Skeletal muscle cell (primary cell): ENCODE measurements at regions not wholly inside any gene's neighbourhood (a gene's known extent, or its start where the extent isn't known, plus 50 kb on each side); places are given as distances from the start of the nearest gene placed in this dataset.

Experiments used
- DNase-seq: peaks from one replicate; pipeline ENCODE4 v3.0.0-alpha.2; 2010; ENCODE audit warnings: low read depth
- H3K4me3 ChIP-seq: 2 replicates; pipeline ENCODE4 v1.5.1; 2011; ENCODE audit warnings: low read depth, mild to moderate bottlenecking, control low read depth, low read length, moderate library complexity

DNA sequence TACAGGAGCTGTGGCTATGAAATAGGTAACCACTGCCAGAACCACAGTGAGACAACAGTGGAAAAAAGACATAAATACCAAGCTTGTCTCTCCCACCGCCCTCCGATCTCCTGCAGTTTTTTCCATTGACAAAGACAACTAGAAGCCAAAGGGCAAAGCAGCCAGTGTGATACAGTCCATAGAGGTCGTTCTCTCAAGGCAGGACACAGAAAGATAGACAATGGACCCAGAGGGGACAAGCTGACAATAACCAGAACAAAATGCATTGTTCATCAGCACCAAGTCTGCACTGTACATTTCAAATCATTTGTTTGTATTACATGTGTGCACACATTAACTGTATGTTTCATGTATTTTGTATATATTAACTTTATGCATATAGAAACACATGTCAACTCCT is 233.0 kb upstream of the NOL4 start:
- no peak for DNase-seq

GRCh38 chr18:34458410-34458977 is 233.8 kb upstream of the NOL4 start:
- DNase-seq: no peak
- no peak overlapping the region for H3K4me3 ChIP-seq

More for the DNA sequence above, 233.0 kb upstream of the NOL4 start:
- no peak overlapping the region for H3K4me3 ChIP-seq

- no peak for DNase-seq
- H3K4me3 ChIP-seq: no peak overlapping the region
These were observed 236.6 kb upstream of the NOL4 start for GRCh38 chr18:34461266-34461665.

GRCh38 chr18:34467058-34467457 is 242.3 kb upstream of the NOL4 start:
- no peak for DNase-seq
- no peak overlapping the region for H3K4me3 ChIP-seq

- no peak overlapping the region for H3K4me3 ChIP-seq
- no peak for DNase-seq
These were observed 229.9 kb upstream of the DTNA start for GRCh38 chr18:34480162-34480700.

GRCh38 chr18:34482204-34482603 is 227.9 kb upstream of the DTNA start:
- H3K4me3 ChIP-seq: no peak overlapping the region
- DNase-seq: no peak

DNA sequence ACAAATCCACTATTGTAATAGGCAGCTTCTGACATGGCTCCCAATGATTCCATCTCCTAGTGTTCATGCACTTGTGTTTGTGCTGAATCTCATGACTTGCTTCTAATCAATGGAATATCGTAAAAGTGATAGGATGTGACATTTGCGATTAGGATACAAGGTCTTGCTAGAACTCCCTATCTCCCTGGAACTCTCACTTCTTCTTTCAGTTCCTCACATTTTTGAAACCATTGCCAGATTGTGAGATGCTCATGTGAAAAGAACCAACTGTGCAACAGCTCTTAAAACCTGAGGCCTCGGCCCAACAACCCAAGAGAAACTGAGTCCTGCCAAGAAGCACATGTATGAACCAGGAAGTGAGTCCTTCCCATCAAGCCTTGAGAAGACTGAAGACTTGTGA is 226.9 kb upstream of the DTNA start:
- DNase-seq: no peak
- H3K4me3 ChIP-seq: no peak overlapping the region

DNA sequence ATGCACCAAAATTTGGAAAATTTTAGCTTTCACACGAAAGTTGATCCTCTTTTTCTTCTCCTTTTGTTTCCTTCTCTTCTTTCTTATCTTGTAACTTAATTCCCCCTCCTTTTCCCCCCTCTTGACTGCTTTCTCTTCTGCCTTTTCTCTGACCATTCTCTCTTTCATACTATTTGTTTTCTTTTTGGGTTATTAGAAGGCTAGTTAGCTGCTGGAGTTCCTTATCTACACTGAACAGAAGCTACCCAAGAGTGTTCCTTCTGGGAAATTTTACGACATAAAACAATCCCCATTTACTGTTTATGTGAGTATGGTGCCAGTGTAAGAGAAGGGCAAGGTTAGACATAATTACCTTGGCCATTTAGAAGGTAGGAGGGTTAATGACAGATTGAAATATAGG is 218.4 kb upstream of the DTNA start:
- H3K4me3 ChIP-seq: no peak overlapping the region
- no peak for DNase-seq

DNA sequence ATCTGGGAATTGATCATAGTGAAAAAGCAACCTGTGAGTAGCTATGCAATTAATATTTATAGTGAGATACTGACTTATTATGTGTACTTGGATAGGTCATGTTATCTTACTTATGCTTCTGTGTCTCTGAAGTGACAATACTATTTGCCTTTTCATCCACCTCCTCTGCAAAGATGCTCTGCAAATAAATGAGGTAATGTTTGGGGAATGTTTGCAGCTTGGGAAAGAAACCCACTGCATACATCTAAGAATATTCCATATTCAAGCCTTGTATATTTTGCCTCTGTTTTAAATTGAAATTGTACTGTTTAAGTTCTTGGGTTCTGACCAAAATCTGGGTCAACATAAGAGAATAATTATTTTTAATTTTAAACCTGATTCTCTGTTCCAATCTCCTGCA is 217.4 kb upstream of the DTNA start:
- no peak for DNase-seq

DNA sequence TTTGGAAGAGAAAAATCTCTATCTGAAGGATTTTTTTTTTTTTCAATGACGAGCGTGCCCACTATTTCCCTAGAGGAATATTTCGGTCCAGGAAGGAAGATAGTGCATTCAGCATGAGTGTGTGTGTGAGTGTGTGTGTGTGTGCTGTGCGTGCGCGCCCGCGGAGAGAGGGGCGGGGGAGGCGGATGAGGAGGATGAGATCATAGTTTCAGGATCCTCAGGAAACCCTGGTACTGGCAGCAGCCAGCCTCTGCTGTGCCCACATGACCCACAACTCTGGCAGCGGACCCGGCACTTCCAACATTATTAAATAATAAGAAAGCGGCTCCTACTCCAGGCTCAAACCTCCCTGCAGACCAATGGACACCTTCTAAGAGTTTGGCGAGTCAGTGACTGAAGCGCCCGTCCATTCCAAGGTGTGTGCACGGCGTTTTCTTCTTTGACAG is 217.0 kb upstream of the DTNA start:
- peak; percentile 72 for DNase-seq
- H3K4me3 ChIP-seq: peak overlapping the region; percentile 62

More for the DNA sequence above, 217.4 kb upstream of the DTNA start:
- peak overlapping the region; percentile 62 for H3K4me3 ChIP-seq

DNA sequence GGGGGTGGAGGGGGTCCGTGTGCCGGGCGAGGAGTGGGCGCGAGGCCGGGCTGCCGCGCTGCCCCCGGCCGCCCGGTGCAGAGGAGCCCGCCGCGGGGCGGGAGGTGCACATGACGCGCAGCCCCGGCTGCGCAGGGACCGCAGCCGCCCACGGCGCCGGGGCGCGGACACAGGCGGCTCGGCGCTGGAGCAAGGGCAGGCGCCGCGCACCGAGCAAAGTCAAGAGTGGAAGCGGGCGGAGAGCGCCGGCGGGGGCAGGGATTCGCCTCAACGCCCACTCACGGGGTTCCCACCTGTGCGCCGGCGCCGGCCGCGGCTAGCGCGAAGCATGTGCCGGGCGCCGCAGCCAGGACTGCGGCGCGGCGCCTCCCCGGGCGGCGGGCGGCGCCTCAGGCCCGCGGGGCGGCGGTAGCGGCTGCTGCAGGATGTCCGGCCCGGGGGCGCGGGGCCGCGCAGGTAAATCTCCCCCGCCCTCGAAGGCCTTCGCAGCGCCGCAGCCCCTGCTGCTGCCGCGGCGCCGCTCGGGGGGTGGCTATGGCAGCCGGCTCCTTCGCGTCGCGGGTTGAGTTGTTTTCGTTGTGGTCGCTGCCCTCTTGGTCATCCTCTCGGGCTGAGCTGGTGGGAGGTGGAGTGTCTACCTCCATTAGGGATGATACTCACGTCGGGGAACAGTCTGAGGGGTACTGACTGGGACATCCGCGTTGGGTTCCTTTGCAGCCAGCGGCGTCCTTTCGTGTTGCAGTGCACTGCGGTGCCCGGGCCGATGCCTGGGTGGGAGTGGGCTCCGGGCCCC is 216.3 kb upstream of the DTNA start:
- DNase-seq: no peak
- peak overlapping the region; percentile 62 for H3K4me3 ChIP-seq

- no peak for DNase-seq
- peak overlapping the region; percentile 62 for H3K4me3 ChIP-seq
These were observed 215.8 kb upstream of the DTNA start for GRCh38 chr18:34494359-34494696.

DNA sequence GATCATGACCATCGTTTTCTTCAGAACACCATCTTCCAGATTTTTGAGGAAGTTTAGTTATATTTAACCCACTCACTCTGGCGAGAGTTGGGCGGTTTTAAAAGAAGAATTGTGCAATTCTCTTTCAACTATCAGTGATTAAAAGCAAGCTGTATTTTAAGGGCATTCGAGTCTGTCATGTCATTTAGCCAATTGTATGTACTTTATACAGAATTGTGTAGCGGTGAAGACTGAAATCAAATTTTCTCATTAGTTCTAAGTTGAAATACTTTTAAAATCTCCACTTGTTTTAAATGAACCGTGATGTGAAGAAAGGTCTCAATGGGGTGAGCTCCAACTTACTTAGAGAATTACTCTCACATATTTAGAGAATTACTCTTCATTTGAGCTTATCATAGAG is 214.6 kb upstream of the DTNA start:
- no peak overlapping the region for H3K4me3 ChIP-seq
- no peak for DNase-seq

DNA sequence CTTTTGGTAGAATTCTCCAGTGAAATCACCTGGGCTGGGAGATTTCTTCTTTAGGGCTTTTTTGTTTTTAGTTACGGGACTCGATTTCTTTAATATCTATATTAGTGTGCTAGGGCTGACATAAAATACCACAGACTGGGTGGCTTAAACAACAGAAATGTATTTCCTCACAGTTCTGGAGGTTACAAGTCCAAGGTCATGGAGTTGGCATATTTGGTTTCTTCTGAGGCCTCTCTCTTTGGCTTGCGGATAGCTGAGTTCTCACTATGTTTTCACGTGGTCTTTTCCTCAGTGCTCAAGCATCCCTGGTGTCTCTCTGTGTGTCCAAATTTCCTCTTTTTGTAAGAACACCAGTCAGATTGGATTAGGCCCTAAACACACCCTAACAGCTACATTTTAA is 208.5 kb upstream of the DTNA start:
- DNase-seq: no peak
- no peak overlapping the region for H3K4me3 ChIP-seq

DNA sequence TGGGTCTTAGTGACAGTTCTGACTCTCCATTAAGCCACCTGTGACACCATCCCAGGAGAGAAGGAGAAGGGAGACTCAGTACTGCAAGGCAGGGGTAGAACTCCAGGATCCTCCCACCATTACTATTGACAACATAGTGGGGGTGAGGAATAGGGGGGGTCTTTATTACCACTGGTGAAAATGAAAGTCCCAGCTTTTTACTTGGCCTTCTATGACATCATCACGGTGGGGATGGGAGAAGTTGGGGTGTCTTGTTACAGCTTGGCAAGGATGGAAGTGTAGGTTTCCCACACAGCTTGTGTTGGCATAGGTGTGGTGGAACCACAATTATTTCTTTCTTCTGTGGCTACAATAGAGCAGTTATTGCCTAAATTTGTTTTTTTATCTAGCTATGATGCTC is 203.9 kb upstream of the DTNA start:
- DNase-seq: no peak
- no peak overlapping the region for H3K4me3 ChIP-seq

DNA sequence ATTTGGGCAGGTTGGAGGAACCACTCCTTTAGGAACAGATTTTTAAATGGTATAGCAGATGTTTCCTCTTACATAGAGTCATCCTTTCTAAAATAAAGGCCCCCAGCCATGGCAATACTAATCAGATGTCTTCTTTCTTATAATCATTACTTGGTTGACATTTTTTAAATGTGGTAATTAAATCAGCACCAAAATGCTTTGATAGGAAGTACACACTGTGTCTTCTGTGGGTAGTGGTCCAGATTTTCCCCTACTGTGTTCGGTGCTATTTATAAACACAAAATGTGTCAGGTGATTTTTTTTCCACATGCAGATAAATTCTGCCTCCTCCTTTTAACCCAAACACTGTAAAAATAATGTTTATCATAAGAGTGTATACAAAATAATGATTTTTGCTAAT is 200.9 kb upstream of the DTNA start:
- no peak for DNase-seq
- H3K4me3 ChIP-seq: no peak overlapping the region

DNA sequence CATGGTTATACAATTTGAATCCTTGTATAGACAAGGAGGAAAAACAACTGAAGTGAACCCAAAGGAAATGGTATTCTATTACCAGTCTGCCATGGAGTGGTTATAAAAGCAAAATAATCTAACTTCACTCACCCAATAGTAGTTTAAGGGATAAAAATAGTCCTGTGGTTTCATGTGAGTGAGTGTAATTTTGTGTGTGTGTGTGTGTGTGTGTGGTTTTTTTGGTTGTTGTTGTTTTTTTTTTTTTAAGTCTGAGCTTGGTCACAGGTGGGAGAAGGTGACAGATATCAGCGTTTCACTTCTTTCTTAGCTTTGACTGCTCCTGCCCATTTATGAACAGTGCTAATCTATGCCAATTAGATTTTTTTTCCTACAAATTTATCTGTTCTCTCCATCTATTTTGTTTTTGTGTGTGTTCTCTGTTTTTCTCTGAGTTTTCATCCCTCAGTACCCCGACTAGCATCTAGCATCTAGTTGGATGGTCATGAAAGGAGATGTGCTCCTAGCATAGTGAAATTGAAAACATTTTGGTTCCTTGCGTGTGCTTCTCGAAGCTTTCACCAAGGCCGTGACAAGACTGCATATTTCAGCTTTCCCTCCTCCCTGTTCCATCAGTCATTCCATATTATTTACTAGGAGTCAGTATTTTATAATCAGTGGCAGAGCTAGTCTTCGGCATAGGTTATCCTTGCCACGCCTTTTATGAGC is 200.1 kb upstream of the DTNA start:
- no peak for DNase-seq
- no peak overlapping the region for H3K4me3 ChIP-seq

DNA sequence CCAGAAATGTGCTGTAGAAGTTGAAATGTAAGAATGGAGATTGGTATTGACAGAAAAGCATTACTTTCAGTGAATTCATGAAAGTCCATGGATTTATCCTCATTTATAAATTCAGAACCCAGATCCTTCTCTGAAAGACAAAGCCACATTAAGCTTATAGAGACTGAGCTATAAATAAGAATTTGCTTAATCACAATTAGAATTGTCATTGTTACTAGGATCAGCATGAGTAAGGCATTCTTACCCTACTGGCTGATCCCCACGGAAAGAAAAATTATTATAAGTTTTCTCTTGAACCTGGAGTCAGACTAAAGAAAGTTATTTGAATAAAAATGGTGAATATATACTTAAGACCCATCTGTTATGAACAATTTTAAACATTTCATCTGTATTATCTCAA is 199.2 kb upstream of the DTNA start:
- H3K4me3 ChIP-seq: no peak overlapping the region
- DNase-seq: no peak

- no peak overlapping the region for H3K4me3 ChIP-seq
- DNase-seq: no peak
These were observed 198.7 kb upstream of the DTNA start for GRCh38 chr18:34511435-34511834.

GRCh38 chr18:34511879-34512278 is 198.2 kb upstream of the DTNA start:
- no peak for DNase-seq
- no peak overlapping the region for H3K4me3 ChIP-seq

DNA sequence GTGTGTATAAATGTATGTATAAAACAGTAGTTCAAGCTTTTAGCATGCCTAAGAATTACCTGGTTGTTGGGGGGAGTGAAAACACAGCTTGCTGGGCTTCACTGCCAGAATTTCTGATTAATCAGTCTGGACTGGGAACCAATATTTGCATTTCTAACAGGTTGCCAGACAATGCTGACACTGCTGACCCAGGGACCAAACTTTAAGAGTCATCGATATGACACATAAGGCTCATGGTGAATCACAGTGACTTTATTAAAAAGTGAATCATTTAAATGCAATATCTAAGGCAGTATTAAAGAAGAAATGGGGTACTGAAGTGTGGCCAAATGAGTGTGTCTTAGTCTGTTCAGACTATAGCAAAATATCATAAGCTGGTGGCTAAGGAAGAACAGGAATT is 195.9 kb upstream of the DTNA start:
- no peak overlapping the region for H3K4me3 ChIP-seq
- DNase-seq: no peak
